Astrocyte (in vitro differentiated cells and primary cell): ENCODE measurements at regions not wholly inside any gene's neighbourhood (a gene's known extent, or its start where the extent isn't known, plus 50 kb on each side); places are given as distances from the start of the nearest gene placed in this dataset.

Experiments used
- DNase-seq: peaks from one replicate; pipeline ENCODE4 v3.0.0-alpha.2; 2010; ENCODE audit warnings: low read depth
- FAIRE-seq: peaks from 2 replicates; lab custom pipeline; 2011; peaks lifted over from hg19 to GRCh38; lab: Jason Lieb, UNC
- H2AFZ ChIP-seq: 2 replicates; pipeline ENCODE4 v1.6.0; 2012; ENCODE audit warnings: low read depth, low read length, inconsistent platforms
- H3K27ac ChIP-seq: 2 replicates; pipeline ENCODE4 v1.5.1; 2011; ENCODE audit warnings: low read depth, low read length, inconsistent platforms
- H3K27me3 ChIP-seq: 2 replicates; pipeline ENCODE4 v1.6.0; 2011; ENCODE audit warnings: low read length, inconsistent platforms; ENCODE audit not compliant: insufficient read depth
- H3K36me3 ChIP-seq: 2 replicates; pipeline ENCODE4 v1.5.1; 2011; ENCODE audit warnings: low read length, inconsistent platforms; ENCODE audit not compliant: insufficient read depth
- H3K4me1 ChIP-seq: 2 replicates; pipeline ENCODE4 v1.5.1; 2011; ENCODE audit warnings: low read length, inconsistent platforms; ENCODE audit not compliant: insufficient read depth
- H3K4me2 ChIP-seq: 2 replicates; pipeline ENCODE4 v1.6.0; 2012; ENCODE audit warnings: low read length, inconsistent platforms
- H3K4me3 ChIP-seq: 2 replicates; pipeline ENCODE4 v1.5.1; 2011; ENCODE audit warnings: low read depth, mild to moderate bottlenecking, low read length, inconsistent platforms; ENCODE audit not compliant: insufficient read depth
- H3K79me2 ChIP-seq: 2 replicates; pipeline ENCODE4 v1.6.0; 2012; ENCODE audit warnings: mild to moderate bottlenecking, low read length, inconsistent platforms; ENCODE audit not compliant: insufficient read depth
- H3K9ac ChIP-seq: 2 replicates; pipeline ENCODE4 v1.6.0; 2012; ENCODE audit warnings: mild to moderate bottlenecking, low read length, inconsistent platforms
- H3K9me3 ChIP-seq: 2 replicates; pipeline ENCODE4 v1.5.1; 2012; ENCODE audit warnings: low read depth, mild to moderate bottlenecking, low read length, inconsistent platforms; ENCODE audit not compliant: insufficient read depth
- H4K20me1 ChIP-seq: 2 replicates; pipeline ENCODE4 v1.6.0; 2012; ENCODE audit warnings: low read length, inconsistent platforms; ENCODE audit not compliant: insufficient read depth
- H3K27ac Mint-ChIP-seq: one replicate; pipeline ENCODE4 v1.8.0; 2021; ENCODE audit warnings: mild to moderate bottlenecking, mixed read lengths; ENCODE audit not compliant: unreplicated experiment
- H3K27me3 Mint-ChIP-seq: one replicate; pipeline ENCODE4 v1.8.0; 2021; ENCODE audit warnings: low read depth, mixed read lengths; ENCODE audit not compliant: unreplicated experiment
- H3K36me3 Mint-ChIP-seq: one replicate; pipeline ENCODE4 v1.8.0; 2021; ENCODE audit warnings: low read depth, mixed read lengths; ENCODE audit not compliant: unreplicated experiment
- H3K4me1 Mint-ChIP-seq: one replicate; pipeline ENCODE4 v1.8.0; 2021; ENCODE audit warnings: low read depth, mixed read lengths; ENCODE audit not compliant: unreplicated experiment
- H3K4me3 Mint-ChIP-seq: one replicate; pipeline ENCODE4 v1.8.0; 2021; ENCODE audit warnings: mild to moderate bottlenecking, moderate library complexity, mixed read lengths; ENCODE audit not compliant: unreplicated experiment
- H3K9me3 Mint-ChIP-seq: one replicate; pipeline ENCODE4 v1.8.0; 2021; ENCODE audit warnings: mild to moderate bottlenecking, mixed read lengths; ENCODE audit not compliant: unreplicated experiment
- CTCF ChIP-seq: IDR thresholded peaks from 2 replicates; pipeline ENCODE4 v1.5.1; 2011; ENCODE audit warnings: low read depth, mild to moderate bottlenecking, inconsistent platforms, low read length, moderate library complexity; ENCODE audit not compliant: insufficient read depth
- EZH2 ChIP-seq: IDR thresholded peaks from 2 replicates; pipeline ENCODE4 v1.6.1; 2012; ENCODE audit warnings: mild to moderate bottlenecking, low read length, inconsistent platforms; ENCODE audit not compliant: insufficient read depth

- Histone ChIP-seq H3K4me3 (no peak overlapping the region), H3K4me1 (peaks cover 19% of the 10 kb centered on the region), H3K27ac (peak overlapping the region; percentile 63), H3K9me3 (no peaks in the 10 kb centered on the region), H3K4me2 (peak overlapping the region; percentile 72), H3K79me2 (no peaks in the 10 kb centered on the region), H3K9ac (peak overlapping the region; percentile 35), H4K20me1 (no peaks in the 10 kb centered on the region), H3K27me3 (no peaks in the 10 kb centered on the region), H2AFZ (no peak overlapping the region), H3K36me3 (no peaks in the 10 kb centered on the region)
- FAIRE-seq (no peak), DNase-seq (peak; percentile 68)
- TF ChIP-seq CTCF (no peak), EZH2 (no peak)
- peaks cover 22% of the 10 kb centered on the region for H3K4me1 Mint-ChIP-seq
- peaks cover 3% of the 10 kb centered on the region for H3K27me3 Mint-ChIP-seq
- H3K36me3 Mint-ChIP-seq = no peaks in the 10 kb centered on the region
- peak overlapping the region; percentile 81 for H3K27ac Mint-ChIP-seq
- H3K9me3 Mint-ChIP-seq = peaks cover 3% of the 10 kb centered on the region
- peak overlapping the region; percentile 28 for H3K4me3 Mint-ChIP-seq
These were observed 163.3 kb downstream of the JCAD start for GRCh38 chr10:29896053-29896452.

- TF ChIP-seq EZH2 = no peak
- TF ChIP-seq CTCF = no peak
- peak overlapping the region; percentile 72 for H3K4me2 ChIP-seq
- peak overlapping the region; percentile 35 for H3K9ac ChIP-seq
These were observed 163.9 kb downstream of the JCAD start for GRCh38 chr10:29895456-29895855.

DNA sequence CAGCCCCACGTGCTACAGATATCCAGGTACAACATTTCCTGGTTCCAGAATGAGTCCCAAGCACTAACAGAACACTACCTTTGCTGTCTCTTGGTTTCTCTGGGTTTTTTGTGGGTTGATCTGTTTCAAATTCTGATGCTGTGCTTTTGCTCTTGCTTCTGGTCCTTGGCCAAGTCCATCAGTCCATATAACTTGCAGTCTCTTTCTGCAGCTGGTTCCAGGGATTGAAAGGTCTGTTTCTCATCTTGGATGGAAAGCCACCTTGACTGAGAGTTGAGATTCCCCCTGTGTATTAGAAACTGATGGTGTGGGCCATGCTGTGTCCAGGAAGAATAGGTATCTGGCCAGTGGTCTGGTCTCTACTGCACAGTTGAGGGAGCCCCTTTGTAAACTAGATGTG lies 171.1 kb downstream of the JCAD start:
- peak overlapping the region; percentile 41 for H3K27ac Mint-ChIP-seq
- no peak for TF ChIP-seq CTCF
- TF ChIP-seq EZH2 = no peak
- H3K4me1 ChIP-seq = no peaks in the 10 kb centered on the region
- H3K27ac ChIP-seq = no peak overlapping the region
- H3K9me3 Mint-ChIP-seq = peaks cover 6% of the 10 kb centered on the region
- FAIRE-seq = no peak
- H3K36me3 Mint-ChIP-seq = no peaks in the 10 kb centered on the region
- no peaks in the 10 kb centered on the region for H4K20me1 ChIP-seq
- H2AFZ ChIP-seq = no peak overlapping the region
- no peaks in the 10 kb centered on the region for H3K27me3 Mint-ChIP-seq
- H3K27me3 ChIP-seq = no peaks in the 10 kb centered on the region
- DNase-seq = no peak
- H3K4me2 ChIP-seq = no peak overlapping the region
- peaks cover 5% of the 10 kb centered on the region for H3K4me1 Mint-ChIP-seq
- no peak overlapping the region for H3K4me3 Mint-ChIP-seq
- no peak overlapping the region for H3K9ac ChIP-seq
- no peaks in the 10 kb centered on the region for H3K36me3 ChIP-seq
- no peak overlapping the region for H3K4me3 ChIP-seq
- H3K9me3 ChIP-seq = no peaks in the 10 kb centered on the region
- H3K79me2 ChIP-seq = no peaks in the 10 kb centered on the region

More at GRCh38 chr10:29895456-29895855, 163.9 kb downstream of the JCAD start:
- no peak overlapping the region for H2AFZ ChIP-seq
- no peaks in the 10 kb centered on the region for H4K20me1 ChIP-seq
- peaks cover 22% of the 10 kb centered on the region for H3K4me1 Mint-ChIP-seq
- no peaks in the 10 kb centered on the region for H3K9me3 ChIP-seq
- no peaks in the 10 kb centered on the region for H3K36me3 Mint-ChIP-seq
- H3K9me3 Mint-ChIP-seq = peaks cover 3% of the 10 kb centered on the region
- no peaks in the 10 kb centered on the region for H3K27me3 ChIP-seq
- H3K4me1 ChIP-seq = peaks cover 19% of the 10 kb centered on the region
- peaks cover 1% of the 10 kb centered on the region for H3K27me3 Mint-ChIP-seq
- FAIRE-seq (no peak), DNase-seq (peak; percentile 99)
- H3K27ac ChIP-seq = peak overlapping the region; percentile 63
- H3K36me3 ChIP-seq = no peaks in the 10 kb centered on the region
- no peaks in the 10 kb centered on the region for H3K79me2 ChIP-seq
- no peak overlapping the region for H3K4me3 ChIP-seq
- no peak overlapping the region for H3K4me3 Mint-ChIP-seq
- peak overlapping the region; percentile 81 for H3K27ac Mint-ChIP-seq
